GM20000 (cell line): ENCODE measurements at regions not wholly inside any gene's neighbourhood (a gene's known extent, or its start where the extent isn't known, plus 50 kb on each side); places are given as distances from the start of the nearest gene placed in this dataset.

ENCODE experiments used
- DNase-seq: peaks from one replicate; pipeline ENCODE4 v3.0.0; 2012; ENCODE audit warnings: low spot score
- TF ChIP-seq, protein P1 (sequence below): IDR thresholded peaks from 2 replicates; pipeline ENCODE4 v1.5.1; 2012; ENCODE audit warnings: mild to moderate bottlenecking, control low read depth; ENCODE audit errors: extremely low read depth, missing control alignments

DNA sequence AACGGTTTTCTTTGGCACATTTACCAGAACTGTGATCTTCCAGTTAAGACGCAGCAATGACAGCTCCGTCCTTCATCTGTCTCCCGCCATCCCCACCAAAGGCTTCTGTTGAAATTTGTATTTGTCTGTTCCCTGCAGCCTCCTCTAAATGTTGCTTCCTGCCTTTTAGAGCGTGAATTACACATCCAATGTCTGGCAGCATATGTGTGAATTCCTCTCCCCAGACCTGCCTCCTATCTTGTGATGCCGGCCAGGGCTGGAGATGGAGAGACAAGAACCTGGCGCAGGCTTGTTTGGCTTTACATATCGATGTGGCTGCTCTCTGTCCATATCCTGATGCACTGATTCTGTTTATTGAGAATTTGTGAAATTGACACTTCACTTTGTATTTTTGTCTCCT, 738.4 kb upstream of the TMEM132C start:
- TF ChIP-seq, protein P1, sequence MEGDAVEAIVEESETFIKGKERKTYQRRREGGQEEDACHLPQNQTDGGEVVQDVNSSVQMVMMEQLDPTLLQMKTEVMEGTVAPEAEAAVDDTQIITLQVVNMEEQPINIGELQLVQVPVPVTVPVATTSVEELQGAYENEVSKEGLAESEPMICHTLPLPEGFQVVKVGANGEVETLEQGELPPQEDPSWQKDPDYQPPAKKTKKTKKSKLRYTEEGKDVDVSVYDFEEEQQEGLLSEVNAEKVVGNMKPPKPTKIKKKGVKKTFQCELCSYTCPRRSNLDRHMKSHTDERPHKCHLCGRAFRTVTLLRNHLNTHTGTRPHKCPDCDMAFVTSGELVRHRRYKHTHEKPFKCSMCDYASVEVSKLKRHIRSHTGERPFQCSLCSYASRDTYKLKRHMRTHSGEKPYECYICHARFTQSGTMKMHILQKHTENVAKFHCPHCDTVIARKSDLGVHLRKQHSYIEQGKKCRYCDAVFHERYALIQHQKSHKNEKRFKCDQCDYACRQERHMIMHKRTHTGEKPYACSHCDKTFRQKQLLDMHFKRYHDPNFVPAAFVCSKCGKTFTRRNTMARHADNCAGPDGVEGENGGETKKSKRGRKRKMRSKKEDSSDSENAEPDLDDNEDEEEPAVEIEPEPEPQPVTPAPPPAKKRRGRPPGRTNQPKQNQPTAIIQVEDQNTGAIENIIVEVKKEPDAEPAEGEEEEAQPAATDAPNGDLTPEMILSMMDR: no peak
- no peak for DNase-seq

DNA sequence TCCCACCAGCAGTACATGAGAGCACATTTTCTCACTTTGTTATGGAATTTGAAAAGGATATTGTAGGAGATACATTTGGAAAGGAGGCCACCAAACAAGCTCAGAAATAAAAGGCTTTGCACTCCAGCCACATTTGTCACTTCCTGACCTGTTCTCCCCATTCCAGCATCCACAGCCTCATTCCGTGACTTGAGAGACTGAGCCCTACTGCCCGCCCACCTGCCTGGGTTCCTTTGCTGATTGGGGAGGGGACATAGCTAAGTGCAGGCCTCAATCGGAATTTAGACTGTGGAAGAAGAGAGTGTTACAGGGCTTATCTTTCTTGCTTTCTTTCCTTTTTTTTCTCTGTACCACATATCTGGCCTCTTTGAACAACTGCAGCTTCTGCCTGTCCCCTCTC, 735.4 kb upstream of the TMEM132C start:
- no peak for DNase-seq
- TF ChIP-seq, protein P1: no peak

DNA sequence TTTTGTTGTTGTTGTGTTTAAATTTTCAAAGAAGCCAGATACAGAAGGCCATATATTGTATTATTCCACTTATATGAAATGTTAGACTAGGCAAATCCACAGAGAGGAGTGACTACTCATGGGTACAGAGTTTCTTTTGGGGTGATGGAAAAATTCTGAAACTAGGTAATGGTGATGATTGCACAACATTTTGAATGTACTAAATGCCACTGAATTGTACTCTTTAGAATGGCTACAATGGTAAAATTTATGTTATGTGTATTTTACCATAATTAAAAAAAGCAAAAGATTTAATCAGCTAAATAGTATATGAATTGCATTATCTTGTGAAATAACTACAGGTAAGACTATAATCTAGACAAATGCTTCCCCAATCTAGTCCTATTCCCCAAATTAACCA, 733.6 kb upstream of the TMEM132C start:
- no peak for DNase-seq

DNA sequence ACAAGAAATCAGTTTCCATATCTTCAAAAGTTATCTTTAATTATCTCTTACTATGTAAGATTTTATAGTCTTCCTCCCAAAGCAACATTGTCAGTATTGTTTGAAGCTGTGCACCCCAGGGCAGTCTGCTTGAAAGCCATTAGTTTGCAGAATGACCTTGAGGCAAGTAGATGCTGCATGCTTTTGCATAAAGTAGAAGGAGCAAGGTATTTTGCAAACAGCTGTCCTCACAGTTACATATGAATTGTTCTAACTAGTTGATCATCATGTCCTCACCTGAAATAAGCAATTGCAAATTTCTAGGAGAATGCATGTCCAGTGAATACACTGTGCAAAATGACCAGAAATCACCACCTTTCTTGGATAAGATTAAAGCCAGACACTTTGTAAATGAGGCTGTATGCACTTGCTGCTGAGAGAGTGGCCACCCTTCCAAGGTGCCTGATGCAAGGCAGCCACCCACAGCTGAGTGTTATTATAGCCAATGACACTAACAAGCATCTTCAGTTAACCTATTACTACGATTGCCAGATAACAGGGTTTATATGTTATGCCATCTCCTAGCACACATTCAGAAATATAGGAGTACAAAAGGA, 730.0 kb upstream of the TMEM132C start:
- TF ChIP-seq, protein P1: no peak
- DNase-seq: no peak

More for the DNA sequence above, 733.6 kb upstream of the TMEM132C start:
- TF ChIP-seq, protein P1: no peak

DNA sequence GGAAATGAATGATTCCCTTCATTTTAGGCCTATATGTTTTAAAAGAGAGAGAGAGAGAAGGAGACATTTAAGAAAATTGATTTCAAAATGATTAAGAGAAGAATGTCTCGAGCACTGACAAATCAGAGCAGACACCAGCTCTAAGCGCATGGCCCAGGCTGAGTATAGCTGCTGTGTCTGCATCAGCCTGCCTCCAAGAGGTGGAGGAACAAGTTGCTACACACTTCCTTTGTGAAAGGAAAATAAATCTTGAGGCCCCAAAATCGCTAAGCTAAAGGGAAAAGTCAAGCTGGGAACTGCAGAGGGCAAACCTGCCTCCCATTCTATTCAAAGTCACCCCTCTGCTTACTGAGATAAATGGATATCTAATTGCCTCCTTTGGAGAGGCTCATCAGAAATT, 728.7 kb upstream of the TMEM132C start:
- TF ChIP-seq, protein P1: no peak
- no peak for DNase-seq

DNA sequence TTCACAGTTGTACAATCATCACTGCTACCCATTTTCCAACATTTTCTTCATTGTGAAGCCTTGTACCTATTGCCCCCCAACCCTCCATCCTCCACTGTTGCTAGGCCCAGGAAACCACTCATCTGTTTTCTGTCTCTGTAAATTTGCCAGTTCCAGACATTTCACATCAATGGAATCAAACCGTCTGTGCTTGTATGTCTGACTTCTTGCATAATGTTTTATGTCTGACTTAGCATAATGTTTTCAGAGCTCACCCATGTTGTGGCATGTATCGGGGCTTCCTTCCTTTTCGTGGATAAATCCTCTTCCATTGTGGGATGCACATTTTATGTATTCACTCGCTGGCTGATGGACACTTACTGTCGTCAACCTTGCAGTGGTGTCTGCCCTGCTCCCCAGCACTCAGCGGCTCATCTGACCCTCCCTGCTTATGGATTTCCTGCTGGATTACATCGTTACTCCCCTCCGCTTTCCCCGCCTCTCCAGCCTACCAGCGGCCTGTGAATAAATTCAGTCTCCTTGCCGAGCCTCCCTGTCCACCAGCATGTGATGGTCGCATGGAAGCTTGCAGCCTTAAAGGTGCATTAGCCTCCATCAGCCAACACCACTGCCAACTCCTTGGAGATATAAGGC, 727.6 kb upstream of the TMEM132C start:
- TF ChIP-seq, protein P1: no peak
- no peak for DNase-seq

DNA sequence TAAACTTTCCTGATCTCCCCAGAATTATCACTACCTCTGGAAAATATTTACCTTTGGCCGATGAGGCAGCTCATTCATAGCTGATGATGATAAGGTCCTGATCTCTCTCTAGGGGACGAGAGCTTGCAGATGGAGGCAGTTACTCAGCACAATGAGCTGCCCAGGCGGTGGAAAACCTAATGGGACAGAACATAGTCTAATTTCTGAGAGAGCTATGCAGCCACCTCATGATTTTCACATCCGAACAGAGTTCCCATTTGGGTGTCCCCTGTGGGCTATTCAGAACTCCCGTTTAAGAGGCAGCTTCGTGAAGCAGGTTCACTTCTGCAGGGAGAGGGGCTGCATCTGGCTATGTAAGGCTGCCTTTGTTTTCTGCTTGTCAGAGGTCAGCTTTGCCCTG, 724.6 kb upstream of the TMEM132C start:
- DNase-seq: no peak

More for the DNA sequence above, 724.6 kb upstream of the TMEM132C start:
- TF ChIP-seq, protein P1: no peak
